KMS-11 (cell line): ENCODE measurements at regions not wholly inside any gene's neighbourhood (a gene's known extent, or its start where the extent isn't known, plus 50 kb on each side); places are given as distances from the start of the nearest gene placed in this dataset.
"Not testable (repeated sequence)": the region's sequence is repeated elsewhere in the genome, so short reads cannot be mapped to it uniquely, and the experiment has no call there.

Experiments
- H2AFZ ChIP-seq: fragments of 200-600 bp; sonication (generic); 2 replicates; pipeline ENCODE4 v1.6.1; 2016; ENCODE audit warnings: antibody characterized with exemption, mixed run types, low read depth
- H3K27ac ChIP-seq: fragments of 200-600 bp; sonication (generic); 2 replicates; pipeline ENCODE4 v1.6.1; 2016; ENCODE audit warnings: mild to moderate bottlenecking, mixed run types
- H3K27me3 ChIP-seq: fragments of 200-600 bp; sonication (generic); 2 replicates; pipeline ENCODE4 v1.6.1; 2017; ENCODE audit warnings: mild to moderate bottlenecking, low read depth, mixed run types, moderate library complexity; ENCODE audit not compliant: insufficient read depth
- H3K36me3 ChIP-seq: fragments of 200-600 bp; sonication (generic); 2 replicates; pipeline ENCODE4 v1.6.1; 2017; ENCODE audit warnings: mild to moderate bottlenecking, mixed run types; ENCODE audit not compliant: insufficient read depth
- H3K4me1 ChIP-seq: fragments of 200-600 bp; sonication (generic); 2 replicates; pipeline ENCODE4 v1.6.1; 2016; ENCODE audit warnings: mild to moderate bottlenecking, low read depth, mixed run types; ENCODE audit not compliant: poor library complexity, severe bottlenecking
- H3K4me2 ChIP-seq: fragments of 200-600 bp; sonication (generic); 2 replicates; pipeline ENCODE4 v1.7.0; 2016; ENCODE audit warnings: mild to moderate bottlenecking, mixed run types
- H3K4me3 ChIP-seq: fragments of 200-600 bp; sonication (generic); IDR thresholded peaks from 2 replicates; pipeline ENCODE4 v1.6.1; 2017; ENCODE audit warnings: low read depth, low read length, mixed read lengths; ENCODE audit not compliant: insufficient read depth
- H3K79me2 ChIP-seq: fragments of 200-600 bp; sonication (generic); 2 replicates; pipeline ENCODE4 v1.6.1; 2016; ENCODE audit warnings: low read depth, mixed run types; ENCODE audit not compliant: insufficient read depth
- H3K9ac ChIP-seq: fragments of 200-600 bp; sonication (generic); 2 replicates; pipeline ENCODE4 v1.6.1; 2016; ENCODE audit warnings: mild to moderate bottlenecking, mixed run types
- H4K20me1 ChIP-seq: fragments of 200-600 bp; sonication (generic); 2 replicates; pipeline ENCODE4 v1.6.1; 2016; ENCODE audit warnings: mild to moderate bottlenecking, mixed run types; ENCODE audit not compliant: insufficient read depth
- CTCF ChIP-seq: fragments of 200-600 bp; sonication (generic); conservative IDR thresholded peaks from 2 replicates; pipeline ENCODE4 v1.6.1; 2017; ENCODE audit warnings: low read depth, mild to moderate bottlenecking, antibody characterized with exemption, low read length, moderate library complexity, mixed read lengths

- TF ChIP-seq CTCF = no peak
Measured at GRCh38 chrX:106249706-106250379, 81.7 kb downstream of the PWWP3B start.

GRCh38 chrX:106263817-106264216 lies 95.7 kb downstream of the PWWP3B start:
- H3K27me3 ChIP-seq = no peaks in the 10 kb centered on the region

More at GRCh38 chrX:106249706-106250379, 81.7 kb downstream of the PWWP3B start:
- Histone ChIP-seq H3K9ac (no peak overlapping the region), H3K27ac (no peak overlapping the region), H3K79me2 (no peaks in the 10 kb centered on the region), H3K4me2 (no peak overlapping the region), H3K27me3 (no peaks in the 10 kb centered on the region), H3K36me3 (no peaks in the 10 kb centered on the region), H4K20me1 (no peaks in the 10 kb centered on the region), H3K4me1 (no peaks in the 10 kb centered on the region), H2AFZ (no peak overlapping the region), H3K4me3 (no peak overlapping the region)

GRCh38 chrX:106273947-106274587 lies 106.0 kb downstream of the PWWP3B start:
- not testable (repeated sequence) for H3K9ac ChIP-seq, H3K27ac ChIP-seq, H4K20me1 ChIP-seq, H3K4me3 ChIP-seq, H3K79me2 ChIP-seq, H2AFZ ChIP-seq, H3K4me1 ChIP-seq, H3K36me3 ChIP-seq, H3K4me2 ChIP-seq, H3K27me3 ChIP-seq

More at GRCh38 chrX:106263817-106264216, 95.7 kb downstream of the PWWP3B start:
- Histone ChIP-seq H3K27ac (no peak overlapping the region), H3K36me3 (no peaks in the 10 kb centered on the region), H2AFZ (no peak overlapping the region), H3K4me3 (no peak overlapping the region), H3K4me1 (no peaks in the 10 kb centered on the region), H3K79me2 (no peaks in the 10 kb centered on the region), H4K20me1 (no peaks in the 10 kb centered on the region), H3K9ac (no peak overlapping the region), H3K4me2 (no peak overlapping the region)
- no peak for TF ChIP-seq CTCF

GRCh38 chrX:106275172-106275571 lies 107.1 kb downstream of the PWWP3B start:
- H3K27ac ChIP-seq, H3K79me2 ChIP-seq, H3K36me3 ChIP-seq, H3K4me1 ChIP-seq, H2AFZ ChIP-seq, H3K9ac ChIP-seq, H3K4me3 ChIP-seq, H3K4me2 ChIP-seq, H4K20me1 ChIP-seq, H3K27me3 ChIP-seq: not testable (repeated sequence)

GRCh38 chrX:106278951-106279350 lies 110.8 kb downstream of the PWWP3B start:
- Histone ChIP-seq H3K36me3 (no peaks in the 10 kb centered on the region), H3K4me3 (no peak overlapping the region), H4K20me1 (no peaks in the 10 kb centered on the region), H3K79me2 (no peaks in the 10 kb centered on the region), H3K27ac (no peak overlapping the region), H3K9ac (no peak overlapping the region), H3K4me1 (no peaks in the 10 kb centered on the region), H3K4me2 (no peak overlapping the region), H3K27me3 (no peaks in the 10 kb centered on the region), H2AFZ (no peak overlapping the region)
- no peak for TF ChIP-seq CTCF
